GM23338 (cell line): ENCODE measurements at regions not wholly inside any gene's neighbourhood (a gene's known extent, or its start where the extent isn't known, plus 50 kb on each side); places are given as distances from the start of the nearest gene placed in this dataset.

ENCODE experiments used
- ATAC-seq: fragments of 200-7000 bp; cut with Tn5 transposase; 3 replicates; pipeline ENCODE4 v1.9.1; 2020
- DNase-seq: peaks from one replicate; pipeline ENCODE4 v3.0.0-alpha.2; 2015; ENCODE audit warnings: low spot score
- H2AFZ ChIP-seq: fragments of 200-600 bp; sonication (generic); 2 replicates; pipeline ENCODE4 v1.8.0; 2016; ENCODE audit warnings: antibody characterized with exemption, mild to moderate bottlenecking, moderate library complexity
- H3F3A ChIP-seq: fragments of 200-600 bp; sonication (generic); replicated peaks from 2 replicates; pipeline ENCODE4 v1.8.0; 2017; ENCODE audit warnings: antibody characterized with exemption, mixed run types, low read depth
- H3K27ac ChIP-seq: fragments of 200-600 bp; sonication (generic); 2 replicates; pipeline ENCODE4 v1.6.1; 2016; ENCODE audit warnings: low read depth
- H3K27me3 ChIP-seq: fragments of 200-600 bp; sonication (generic); 2 replicates; pipeline ENCODE4 v1.8.0; 2016; ENCODE audit warnings: mild to moderate bottlenecking, mixed run types, moderate library complexity; ENCODE audit not compliant: insufficient read depth
- H3K36me3 ChIP-seq: fragments of 200-600 bp; sonication (generic); 2 replicates; pipeline ENCODE4 v1.8.0; 2016; ENCODE audit warnings: mild to moderate bottlenecking; ENCODE audit not compliant: insufficient read depth
- H3K4me1 ChIP-seq: fragments of 200-600 bp; sonication (generic); 2 replicates; pipeline ENCODE4 v1.8.0; 2016; ENCODE audit warnings: mild to moderate bottlenecking, moderate library complexity; ENCODE audit not compliant: insufficient read depth
- H3K4me2 ChIP-seq: fragments of 200-600 bp; sonication (generic); 2 replicates; pipeline ENCODE4 v1.7.1; 2017; ENCODE audit warnings: mixed run types
- H3K4me3 ChIP-seq: fragments of 200-600 bp; sonication (generic); 2 replicates; pipeline ENCODE4 v1.6.1; 2016; ENCODE audit warnings: mixed run types
- H3K79me2 ChIP-seq: fragments of 200-600 bp; sonication (generic); replicated peaks from 2 replicates; pipeline ENCODE4 v1.8.0; 2017; ENCODE audit warnings: mild to moderate bottlenecking; ENCODE audit not compliant: insufficient read depth
- H3K9me2 ChIP-seq: fragments of 200-600 bp; sonication (generic); 2 replicates; pipeline ENCODE4 v1.8.0; 2017; ENCODE audit not compliant: insufficient read depth
- H4K20me1 ChIP-seq: fragments of 200-600 bp; sonication (generic); replicated peaks from 2 replicates; pipeline ENCODE4 v1.8.0; 2017; ENCODE audit warnings: mild to moderate bottlenecking; ENCODE audit not compliant: insufficient read depth
- H3K27ac Mint-ChIP-seq: 2 replicates; pipeline ENCODE4 v1.8.0; 2020; ENCODE audit warnings: inconsistent platforms, mild to moderate bottlenecking, moderate library complexity, mixed read lengths
- H3K27me3 Mint-ChIP-seq: 3 replicates; pipeline ENCODE4 v1.8.0; 2022; ENCODE audit warnings: low read depth, mild to moderate bottlenecking, moderate library complexity, mixed read lengths, inconsistent platforms; ENCODE audit not compliant: insufficient read depth, poor library complexity
- H3K36me3 Mint-ChIP-seq: 3 replicates; pipeline ENCODE4 v1.8.0; 2021; ENCODE audit warnings: low read depth, mild to moderate bottlenecking, inconsistent platforms, moderate library complexity, mixed read lengths
- H3K4me1 Mint-ChIP-seq: 3 replicates; pipeline ENCODE4 v1.8.0; 2020; ENCODE audit warnings: mild to moderate bottlenecking, inconsistent platforms, mixed read lengths
- H3K4me3 Mint-ChIP-seq: 3 replicates; pipeline ENCODE4 v1.8.0; 2021; ENCODE audit warnings: moderate library complexity, mild to moderate bottlenecking, inconsistent platforms, mixed read lengths
- H3K9me3 Mint-ChIP-seq: 3 replicates; pipeline ENCODE4 v1.8.0; 2020; ENCODE audit warnings: moderate library complexity, mild to moderate bottlenecking, inconsistent platforms, mixed read lengths
- EZH2phosphoT487 ChIP-seq: fragments of 200-600 bp; sonication (generic); IDR thresholded peaks from one replicate; pipeline ENCODE4 v1.8.1; 2018; ENCODE audit warnings: antibody characterized with exemption; ENCODE audit not compliant: unreplicated experiment
- NANOG ChIP-seq: IDR thresholded peaks from 2 replicates; pipeline ENCODE4 v1.6.1; 2016; ENCODE audit warnings: antibody characterized with exemption, borderline replicate concordance
- TF ChIP-seq, protein P1 (sequence below): IDR thresholded peaks from 2 replicates; pipeline ENCODE4 v1.6.1; 2016; ENCODE audit warnings: antibody characterized with exemption
- TF ChIP-seq, protein P2 (sequence below): fragments of 250-450 bp; sonication (Bioruptor Pico); IDR thresholded peaks from 2 replicates; pipeline ENCODE4 v1.5.0; 2020; ENCODE audit warnings: mild to moderate bottlenecking, moderate library complexity

DNA sequence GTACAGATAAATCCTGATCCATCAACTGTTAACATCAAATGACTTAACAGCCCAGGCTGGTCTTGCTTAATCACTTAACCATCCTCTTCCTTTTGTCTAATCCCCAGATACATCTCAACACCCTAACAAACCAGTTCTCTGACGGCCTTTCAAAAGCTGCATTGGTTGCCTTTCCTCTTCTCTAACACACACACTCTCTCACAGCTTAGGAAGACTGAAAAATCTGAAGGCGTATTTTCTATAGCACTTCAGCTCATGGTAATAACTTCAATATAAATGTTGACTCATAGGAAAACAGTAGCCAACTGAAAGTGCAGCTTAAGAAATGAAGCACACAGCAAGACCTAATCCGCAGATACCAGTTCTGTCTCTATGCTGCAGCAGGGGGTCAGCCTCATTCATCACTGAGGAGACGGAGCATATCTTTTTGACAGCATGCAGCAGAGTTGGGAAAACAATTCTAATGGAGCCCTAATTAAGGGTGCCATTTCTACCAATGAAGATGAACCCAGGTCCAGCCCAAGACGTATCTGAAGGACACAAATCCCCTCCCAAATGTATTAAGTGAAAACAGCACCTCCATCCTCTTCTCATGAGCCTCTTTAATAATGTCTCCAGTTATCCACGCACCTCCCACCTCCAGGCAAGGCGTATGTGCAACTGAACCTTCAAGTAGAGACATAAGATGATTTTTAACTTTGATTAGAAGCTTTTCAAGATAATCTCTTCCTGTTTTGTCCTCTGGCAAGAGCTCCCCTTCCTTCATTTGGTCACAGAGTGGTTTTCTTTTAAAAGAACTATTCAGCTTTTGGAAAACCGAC is 211.7 kb upstream of the NFE2L3 start:
- Mint-ChIP-seq H3K9me3 (no peaks in the 10 kb centered on the region), H3K4me1 (peaks cover 10% of the 10 kb centered on the region; the same call in 2 of the 3 replicates), H3K27me3 (peaks cover 1% of the 10 kb centered on the region), H3K27ac (no peak overlapping the region), H3K4me3 (no peak overlapping the region), H3K36me3 (no peaks in the 10 kb centered on the region)
- Histone ChIP-seq H2AFZ (no peak overlapping the region), H3K4me3 (no peak overlapping the region), H3K9me2 (no peaks in the 10 kb centered on the region), H3K79me2 (no peaks in the 10 kb centered on the region), H4K20me1 (no peaks in the 10 kb centered on the region; the same call in 1 of the 2 replicates), H3K4me2 (no peak overlapping the region), H3F3A (no peaks in the 10 kb centered on the region), H3K36me3 (no peaks in the 10 kb centered on the region), H3K27me3 (no peaks in the 10 kb centered on the region), H3K4me1 (no peaks in the 10 kb centered on the region), H3K27ac (no peak overlapping the region)
- TF ChIP-seq EZH2phosphoT487 (no peak), NANOG (no peak)
- TF ChIP-seq, protein P1, sequence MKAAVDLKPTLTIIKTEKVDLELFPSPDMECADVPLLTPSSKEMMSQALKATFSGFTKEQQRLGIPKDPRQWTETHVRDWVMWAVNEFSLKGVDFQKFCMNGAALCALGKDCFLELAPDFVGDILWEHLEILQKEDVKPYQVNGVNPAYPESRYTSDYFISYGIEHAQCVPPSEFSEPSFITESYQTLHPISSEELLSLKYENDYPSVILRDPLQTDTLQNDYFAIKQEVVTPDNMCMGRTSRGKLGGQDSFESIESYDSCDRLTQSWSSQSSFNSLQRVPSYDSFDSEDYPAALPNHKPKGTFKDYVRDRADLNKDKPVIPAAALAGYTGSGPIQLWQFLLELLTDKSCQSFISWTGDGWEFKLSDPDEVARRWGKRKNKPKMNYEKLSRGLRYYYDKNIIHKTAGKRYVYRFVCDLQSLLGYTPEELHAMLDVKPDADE, result no peak
- TF ChIP-seq, protein P2, sequence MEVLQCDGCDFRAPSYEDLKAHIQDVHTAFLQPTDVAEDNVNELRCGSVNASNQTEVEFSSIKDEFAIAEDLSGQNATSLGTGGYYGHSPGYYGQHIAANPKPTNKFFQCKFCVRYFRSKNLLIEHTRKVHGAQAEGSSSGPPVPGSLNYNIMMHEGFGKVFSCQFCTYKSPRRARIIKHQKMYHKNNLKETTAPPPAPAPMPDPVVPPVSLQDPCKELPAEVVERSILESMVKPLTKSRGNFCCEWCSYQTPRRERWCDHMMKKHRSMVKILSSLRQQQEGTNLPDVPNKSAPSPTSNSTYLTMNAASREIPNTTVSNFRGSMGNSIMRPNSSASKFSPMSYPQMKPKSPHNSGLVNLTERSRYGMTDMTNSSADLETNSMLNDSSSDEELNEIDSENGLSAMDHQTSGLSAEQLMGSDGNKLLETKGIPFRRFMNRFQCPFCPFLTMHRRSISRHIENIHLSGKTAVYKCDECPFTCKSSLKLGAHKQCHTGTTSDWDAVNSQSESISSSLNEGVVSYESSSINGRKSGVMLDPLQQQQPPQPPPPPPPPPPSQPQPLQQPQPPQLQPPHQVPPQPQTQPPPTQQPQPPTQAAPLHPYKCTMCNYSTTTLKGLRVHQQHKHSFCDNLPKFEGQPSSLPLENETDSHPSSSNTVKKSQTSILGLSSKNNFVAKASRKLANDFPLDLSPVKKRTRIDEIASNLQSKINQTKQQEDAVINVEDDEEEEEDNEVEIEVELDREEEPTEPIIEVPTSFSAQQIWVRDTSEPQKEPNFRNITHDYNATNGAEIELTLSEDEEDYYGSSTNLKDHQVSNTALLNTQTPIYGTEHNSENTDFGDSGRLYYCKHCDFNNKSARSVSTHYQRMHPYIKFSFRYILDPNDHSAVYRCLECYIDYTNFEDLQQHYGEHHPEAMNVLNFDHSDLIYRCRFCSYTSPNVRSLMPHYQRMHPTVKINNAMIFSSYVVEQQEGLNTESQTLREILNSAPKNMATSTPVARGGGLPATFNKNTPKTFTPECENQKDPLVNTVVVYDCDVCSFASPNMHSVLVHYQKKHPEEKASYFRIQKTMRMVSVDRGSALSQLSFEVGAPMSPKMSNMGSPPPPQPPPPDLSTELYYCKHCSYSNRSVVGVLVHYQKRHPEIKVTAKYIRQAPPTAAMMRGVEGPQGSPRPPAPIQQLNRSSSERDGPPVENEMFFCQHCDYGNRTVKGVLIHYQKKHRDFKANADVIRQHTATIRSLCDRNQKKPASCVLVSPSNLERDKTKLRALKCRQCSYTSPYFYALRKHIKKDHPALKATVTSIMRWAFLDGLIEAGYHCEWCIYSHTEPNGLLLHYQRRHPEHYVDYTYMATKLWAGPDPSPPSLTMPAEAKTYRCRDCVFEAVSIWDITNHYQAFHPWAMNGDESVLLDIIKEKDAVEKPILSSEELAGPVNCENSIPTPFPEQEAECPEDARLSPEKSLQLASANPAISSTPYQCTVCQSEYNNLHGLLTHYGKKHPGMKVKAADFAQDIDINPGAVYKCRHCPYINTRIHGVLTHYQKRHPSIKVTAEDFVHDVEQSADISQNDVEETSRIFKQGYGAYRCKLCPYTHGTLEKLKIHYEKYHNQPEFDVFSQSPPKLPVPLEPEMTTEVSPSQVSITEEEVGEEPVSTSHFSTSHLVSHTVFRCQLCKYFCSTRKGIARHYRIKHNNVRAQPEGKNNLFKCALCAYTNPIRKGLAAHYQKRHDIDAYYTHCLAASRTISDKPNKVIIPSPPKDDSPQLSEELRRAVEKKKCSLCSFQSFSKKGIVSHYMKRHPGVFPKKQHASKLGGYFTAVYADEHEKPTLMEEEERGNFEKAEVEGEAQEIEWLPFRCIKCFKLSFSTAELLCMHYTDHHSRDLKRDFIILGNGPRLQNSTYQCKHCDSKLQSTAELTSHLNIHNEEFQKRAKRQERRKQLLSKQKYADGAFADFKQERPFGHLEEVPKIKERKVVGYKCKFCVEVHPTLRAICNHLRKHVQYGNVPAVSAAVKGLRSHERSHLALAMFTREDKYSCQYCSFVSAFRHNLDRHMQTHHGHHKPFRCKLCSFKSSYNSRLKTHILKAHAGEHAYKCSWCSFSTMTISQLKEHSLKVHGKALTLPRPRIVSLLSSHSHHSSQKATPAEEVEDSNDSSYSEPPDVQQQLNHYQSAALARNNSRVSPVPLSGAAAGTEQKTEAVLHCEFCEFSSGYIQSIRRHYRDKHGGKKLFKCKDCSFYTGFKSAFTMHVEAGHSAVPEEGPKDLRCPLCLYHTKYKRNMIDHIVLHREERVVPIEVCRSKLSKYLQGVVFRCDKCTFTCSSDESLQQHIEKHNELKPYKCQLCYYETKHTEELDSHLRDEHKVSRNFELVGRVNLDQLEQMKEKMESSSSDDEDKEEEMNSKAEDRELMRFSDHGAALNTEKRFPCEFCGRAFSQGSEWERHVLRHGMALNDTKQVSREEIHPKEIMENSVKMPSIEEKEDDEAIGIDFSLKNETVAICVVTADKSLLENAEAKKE (CRISPR knock-in tag), result no peak
- DNase-seq, result no peak
- no peak for ATAC-seq
